ENCODE measurements at regions not wholly inside any gene's neighbourhood (a gene's known extent, or its start where the extent isn't known, plus 50 kb on each side); places are given as distances from the start of the nearest gene placed in this dataset.

DNA sequence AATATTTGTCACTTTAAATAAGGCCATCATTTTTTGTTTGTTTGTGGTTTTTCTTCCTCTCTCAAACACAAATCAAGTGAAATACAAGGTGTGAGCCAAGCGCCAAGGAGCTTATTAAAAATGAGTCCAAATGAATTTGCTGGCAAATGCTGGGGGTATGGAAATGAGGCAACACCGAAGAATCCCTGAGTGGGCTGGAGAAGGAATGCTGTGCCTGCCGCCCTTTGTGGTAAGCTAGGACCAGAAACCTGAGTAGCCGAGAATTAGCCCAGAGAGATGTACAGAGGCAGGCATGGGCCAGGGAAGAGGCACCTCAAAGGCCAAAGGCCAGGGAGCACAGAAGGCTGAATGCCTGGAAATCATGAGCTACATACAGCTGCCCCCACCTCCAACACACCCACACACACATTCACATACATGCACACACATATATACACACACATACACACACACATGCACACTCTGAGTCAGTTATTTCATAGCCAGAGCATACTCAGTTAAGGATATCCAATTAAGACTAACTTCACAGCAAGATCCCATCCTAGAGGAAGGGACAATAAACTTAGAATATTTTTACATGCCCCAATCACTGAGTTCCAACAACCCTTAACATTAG is 266.1 kb upstream of the DYNLRB2 start:
- Mint-ChIP-seq H3K9me3 (ENCODE audit: unreplicated experiment) (peaks cover 10% of the 10 kb centered on the region), H3K4me3 (ENCODE audit: unreplicated experiment) (no peak overlapping the region), H3K27ac (ENCODE audit: unreplicated experiment) (no peak overlapping the region), H3K36me3 (ENCODE audit: unreplicated experiment) (no peaks in the 10 kb centered on the region), H3K27me3 (ENCODE audit: unreplicated experiment) (no peaks in the 10 kb centered on the region), H3K4me1 (ENCODE audit: unreplicated experiment) (peaks cover 9% of the 10 kb centered on the region)
- DNase-seq (ENCODE audit: extremely low spot score, unreplicated experiment), result no peak
- TF ChIP-seq, protein P1, sequence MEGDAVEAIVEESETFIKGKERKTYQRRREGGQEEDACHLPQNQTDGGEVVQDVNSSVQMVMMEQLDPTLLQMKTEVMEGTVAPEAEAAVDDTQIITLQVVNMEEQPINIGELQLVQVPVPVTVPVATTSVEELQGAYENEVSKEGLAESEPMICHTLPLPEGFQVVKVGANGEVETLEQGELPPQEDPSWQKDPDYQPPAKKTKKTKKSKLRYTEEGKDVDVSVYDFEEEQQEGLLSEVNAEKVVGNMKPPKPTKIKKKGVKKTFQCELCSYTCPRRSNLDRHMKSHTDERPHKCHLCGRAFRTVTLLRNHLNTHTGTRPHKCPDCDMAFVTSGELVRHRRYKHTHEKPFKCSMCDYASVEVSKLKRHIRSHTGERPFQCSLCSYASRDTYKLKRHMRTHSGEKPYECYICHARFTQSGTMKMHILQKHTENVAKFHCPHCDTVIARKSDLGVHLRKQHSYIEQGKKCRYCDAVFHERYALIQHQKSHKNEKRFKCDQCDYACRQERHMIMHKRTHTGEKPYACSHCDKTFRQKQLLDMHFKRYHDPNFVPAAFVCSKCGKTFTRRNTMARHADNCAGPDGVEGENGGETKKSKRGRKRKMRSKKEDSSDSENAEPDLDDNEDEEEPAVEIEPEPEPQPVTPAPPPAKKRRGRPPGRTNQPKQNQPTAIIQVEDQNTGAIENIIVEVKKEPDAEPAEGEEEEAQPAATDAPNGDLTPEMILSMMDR (IDR thresholded peaks at IDR 0.05), result no peak

DNA sequence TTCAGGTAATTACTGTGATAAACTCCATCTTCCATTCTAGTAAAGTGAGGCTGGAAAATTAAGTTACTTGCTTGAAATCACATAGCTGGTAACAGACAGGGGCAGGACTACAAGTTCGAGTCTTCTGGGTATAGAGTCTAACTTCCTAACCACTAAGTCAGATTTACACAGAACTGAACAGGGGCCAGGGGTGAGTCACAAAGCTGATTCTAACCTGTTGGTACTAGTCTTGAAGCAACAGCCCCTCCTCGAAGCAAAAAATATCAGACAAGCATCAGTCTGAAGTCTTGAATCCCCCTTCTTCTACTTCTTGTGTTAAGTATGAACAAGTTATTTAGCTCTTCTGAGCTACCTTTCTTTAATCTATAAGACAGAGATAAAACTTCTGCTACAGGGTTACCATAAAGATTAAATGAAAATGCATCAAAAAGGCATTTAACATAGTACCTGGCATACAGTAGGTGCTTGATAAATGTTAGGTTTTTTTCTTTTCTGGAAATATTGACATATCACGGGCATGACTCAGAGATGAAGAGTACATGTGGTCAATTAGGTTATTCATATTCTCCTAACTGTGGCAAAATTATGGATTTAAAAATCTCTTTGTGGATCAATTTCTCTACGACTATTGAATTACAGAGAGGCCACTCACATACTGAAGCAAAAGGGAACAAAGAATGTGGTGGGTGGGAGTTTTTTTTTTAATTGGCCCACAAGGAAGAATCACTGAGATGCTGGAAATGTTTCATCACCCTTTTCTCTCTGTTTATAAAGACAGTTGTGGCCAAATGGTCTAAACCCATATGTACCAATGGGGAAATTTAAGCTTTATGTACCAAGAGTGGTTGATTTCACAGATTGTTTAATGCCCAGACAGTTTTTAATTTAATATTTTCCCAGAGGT is 266.9 kb upstream of the DYNLRB2 start:
- no peak for DNase-seq (ENCODE audit: extremely low spot score, unreplicated experiment)
- Mint-ChIP-seq H3K27ac (ENCODE audit: unreplicated experiment) (no peak overlapping the region), H3K36me3 (ENCODE audit: unreplicated experiment) (no peaks in the 10 kb centered on the region), H3K27me3 (ENCODE audit: unreplicated experiment) (no peaks in the 10 kb centered on the region), H3K4me1 (ENCODE audit: unreplicated experiment) (peaks cover 9% of the 10 kb centered on the region), H3K9me3 (ENCODE audit: unreplicated experiment) (peaks cover 10% of the 10 kb centered on the region), H3K4me3 (ENCODE audit: unreplicated experiment) (no peak overlapping the region)
- TF ChIP-seq, protein P1 (IDR thresholded peaks at IDR 0.05), result no peak

DNA sequence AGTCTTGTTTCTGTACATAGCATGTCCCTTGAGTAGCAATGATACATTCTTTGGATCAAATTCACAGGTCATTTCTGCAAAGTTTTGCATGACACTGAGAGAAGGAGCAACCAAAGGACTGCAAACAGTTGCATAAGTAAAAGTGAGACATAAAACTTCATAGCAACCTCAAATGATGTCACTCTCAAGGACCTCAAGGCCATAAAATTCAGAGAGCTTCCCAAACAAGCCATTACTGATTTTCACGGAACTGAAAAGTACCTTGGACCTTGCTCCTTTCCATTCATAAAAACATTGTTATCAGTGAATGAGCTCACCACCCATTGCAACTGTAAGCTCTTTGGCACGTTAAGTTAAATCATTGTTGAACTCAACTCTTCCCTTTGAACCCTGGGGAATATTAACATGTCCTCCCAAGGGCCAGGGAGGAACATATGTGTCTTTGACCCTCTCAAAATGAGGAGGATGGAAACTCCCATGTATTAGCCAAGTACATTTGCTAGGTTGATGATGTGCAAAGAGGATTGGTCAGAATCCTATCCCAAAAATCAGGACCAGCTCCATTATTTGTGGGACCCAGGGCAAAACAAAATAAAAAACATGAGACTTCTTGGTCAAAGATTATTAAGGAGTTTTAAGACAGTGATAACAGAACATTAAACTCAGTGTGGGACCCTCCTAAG is 275.0 kb upstream of the DYNLRB2 start:
- Mint-ChIP-seq H3K4me3 (ENCODE audit: unreplicated experiment) (no peak overlapping the region), H3K4me1 (ENCODE audit: unreplicated experiment) (no peaks in the 10 kb centered on the region), H3K27ac (ENCODE audit: unreplicated experiment) (no peak overlapping the region), H3K27me3 (ENCODE audit: unreplicated experiment) (no peaks in the 10 kb centered on the region), H3K9me3 (ENCODE audit: unreplicated experiment) (no peaks in the 10 kb centered on the region), H3K36me3 (ENCODE audit: unreplicated experiment) (no peaks in the 10 kb centered on the region)
- DNase-seq (ENCODE audit: extremely low spot score, unreplicated experiment), result no peak
- TF ChIP-seq, protein P1 (IDR thresholded peaks at IDR 0.05), result no peak

DNA sequence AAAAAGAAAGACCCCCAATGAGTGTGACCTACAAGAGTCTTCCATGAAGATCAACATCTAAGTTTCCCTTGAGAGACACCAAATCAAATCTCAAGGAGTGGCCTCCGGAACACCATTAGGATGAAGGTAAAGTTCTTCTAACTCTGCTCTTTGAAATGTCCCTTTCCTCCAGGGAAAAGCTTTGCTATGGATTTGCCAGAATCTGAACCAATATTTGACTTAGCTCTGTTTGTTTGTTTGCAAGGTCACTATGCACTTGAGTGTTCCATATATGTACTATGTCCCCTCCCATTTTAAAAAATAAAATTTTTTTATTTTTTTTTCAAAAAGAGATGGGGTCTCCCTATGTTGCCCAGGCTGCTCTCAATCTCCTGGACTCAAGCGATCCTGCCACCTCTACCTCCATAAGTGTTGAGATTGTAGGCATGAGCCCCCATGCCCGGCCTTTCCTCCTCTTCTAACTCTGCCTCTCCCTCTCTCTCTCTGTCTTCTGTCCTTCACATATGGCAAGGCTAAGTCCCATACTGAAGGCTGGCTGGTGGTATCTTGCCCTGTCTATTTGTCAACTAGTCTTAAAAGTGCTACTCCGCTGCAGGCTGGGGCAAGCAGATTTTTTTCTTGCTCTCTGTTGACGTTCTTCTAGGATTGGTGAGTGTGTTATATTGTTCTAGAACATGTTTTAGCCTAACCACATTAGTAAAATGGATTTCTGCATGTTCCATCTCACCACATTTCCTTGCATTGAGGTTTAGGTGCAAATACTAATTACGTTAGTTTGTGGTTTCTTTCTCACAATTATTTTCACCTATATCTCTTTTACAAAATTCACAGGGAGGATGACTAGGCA is 276.7 kb upstream of the DYNLRB2 start:
- Mint-ChIP-seq H3K27ac (ENCODE audit: unreplicated experiment) (no peak overlapping the region), H3K4me1 (ENCODE audit: unreplicated experiment) (no peaks in the 10 kb centered on the region), H3K36me3 (ENCODE audit: unreplicated experiment) (no peaks in the 10 kb centered on the region), H3K4me3 (ENCODE audit: unreplicated experiment) (no peak overlapping the region), H3K9me3 (ENCODE audit: unreplicated experiment) (no peaks in the 10 kb centered on the region), H3K27me3 (ENCODE audit: unreplicated experiment) (peaks cover 2% of the 10 kb centered on the region)
- TF ChIP-seq, protein P1 (IDR thresholded peaks at IDR 0.05), result no peak
- DNase-seq (ENCODE audit: extremely low spot score, unreplicated experiment), result no peak

All from osteocyte (in vitro differentiated cells).